H54 (cell line): ENCODE measurements at regions not wholly inside any gene's neighbourhood (a gene's known extent, or its start where the extent isn't known, plus 50 kb on each side); places are given as distances from the start of the nearest gene placed in this dataset.

Source experiments
- DNase-seq: peaks from one replicate; pipeline ENCODE4 v3.0.0; 2011; ENCODE audit warnings: low spot score, mixed read lengths; ENCODE audit not compliant: insufficient read length
- FAIRE-seq: peaks from 3 replicates; lab custom pipeline; 2011; peaks lifted over from hg19 to GRCh38; lab: Jason Lieb, UNC
- POLR2A ChIP-seq: IDR thresholded peaks from 2 replicates; pipeline ENCODE4 v1.6.1; 2011; ENCODE audit warnings: low read depth, mild to moderate bottlenecking, low read length

GRCh38 chr18:2316082-2316750, 255.1 kb downstream of the METTL4 start:
- no peak for DNase-seq
- no peak for TF ChIP-seq POLR2A
- FAIRE-seq, result no peak

- DNase-seq, result no peak
- no peak for FAIRE-seq
- TF ChIP-seq POLR2A, result no peak
Measured at GRCh38 chr18:2316751-2317696, 254.3 kb downstream of the METTL4 start.

GRCh38 chr18:2324459-2324858, 246.8 kb downstream of the METTL4 start:
- TF ChIP-seq POLR2A, result no peak
- FAIRE-seq, result no peak
- DNase-seq, result no peak

- TF ChIP-seq POLR2A, result no peak
- no peak for FAIRE-seq
Measured at GRCh38 chr18:2325308-2325849, 245.9 kb downstream of the METTL4 start.

GRCh38 chr18:2325933-2326332, 245.4 kb downstream of the METTL4 start:
- FAIRE-seq (no peak), DNase-seq (no peak)
- no peak for TF ChIP-seq POLR2A

More at GRCh38 chr18:2325308-2325849, 245.9 kb downstream of the METTL4 start:
- no peak for DNase-seq

GRCh38 chr18:2326999-2327398, 244.3 kb downstream of the METTL4 start:
- no peak for TF ChIP-seq POLR2A
- DNase-seq, result no peak
- FAIRE-seq, result no peak

GRCh38 chr18:2330764-2331163, 240.5 kb downstream of the METTL4 start:
- FAIRE-seq, result no peak
- TF ChIP-seq POLR2A, result no peak
- no peak for DNase-seq

GRCh38 chr18:2331491-2331890, 239.8 kb downstream of the METTL4 start:
- FAIRE-seq, result no peak
- DNase-seq, result no peak
- TF ChIP-seq POLR2A, result no peak

GRCh38 chr18:2336690-2337392, 234.5 kb downstream of the METTL4 start:
- no peak for DNase-seq
- FAIRE-seq, result no peak
- no peak for TF ChIP-seq POLR2A

GRCh38 chr18:2337552-2338141, 233.7 kb downstream of the METTL4 start:
- no peak for TF ChIP-seq POLR2A
- DNase-seq (peak; percentile 6), FAIRE-seq (peak; percentile 91)

- DNase-seq (no peak), FAIRE-seq (no peak)
- TF ChIP-seq POLR2A, result no peak
Measured at GRCh38 chr18:2338601-2339000, 232.7 kb downstream of the METTL4 start.

- FAIRE-seq, result no peak
Measured at GRCh38 chr18:2340335-2340734, 231.0 kb downstream of the METTL4 start.

GRCh38 chr18:2348003-2348402, 223.3 kb downstream of the METTL4 start:
- FAIRE-seq (no peak), DNase-seq (no peak)
- no peak for TF ChIP-seq POLR2A

More at GRCh38 chr18:2340335-2340734, 231.0 kb downstream of the METTL4 start:
- no peak for DNase-seq
- no peak for TF ChIP-seq POLR2A
